ENCODE measurements at regions not wholly inside any gene's neighbourhood (a gene's known extent, or its start where the extent isn't known, plus 50 kb on each side); places are given as distances from the start of the nearest gene placed in this dataset.

DNA sequence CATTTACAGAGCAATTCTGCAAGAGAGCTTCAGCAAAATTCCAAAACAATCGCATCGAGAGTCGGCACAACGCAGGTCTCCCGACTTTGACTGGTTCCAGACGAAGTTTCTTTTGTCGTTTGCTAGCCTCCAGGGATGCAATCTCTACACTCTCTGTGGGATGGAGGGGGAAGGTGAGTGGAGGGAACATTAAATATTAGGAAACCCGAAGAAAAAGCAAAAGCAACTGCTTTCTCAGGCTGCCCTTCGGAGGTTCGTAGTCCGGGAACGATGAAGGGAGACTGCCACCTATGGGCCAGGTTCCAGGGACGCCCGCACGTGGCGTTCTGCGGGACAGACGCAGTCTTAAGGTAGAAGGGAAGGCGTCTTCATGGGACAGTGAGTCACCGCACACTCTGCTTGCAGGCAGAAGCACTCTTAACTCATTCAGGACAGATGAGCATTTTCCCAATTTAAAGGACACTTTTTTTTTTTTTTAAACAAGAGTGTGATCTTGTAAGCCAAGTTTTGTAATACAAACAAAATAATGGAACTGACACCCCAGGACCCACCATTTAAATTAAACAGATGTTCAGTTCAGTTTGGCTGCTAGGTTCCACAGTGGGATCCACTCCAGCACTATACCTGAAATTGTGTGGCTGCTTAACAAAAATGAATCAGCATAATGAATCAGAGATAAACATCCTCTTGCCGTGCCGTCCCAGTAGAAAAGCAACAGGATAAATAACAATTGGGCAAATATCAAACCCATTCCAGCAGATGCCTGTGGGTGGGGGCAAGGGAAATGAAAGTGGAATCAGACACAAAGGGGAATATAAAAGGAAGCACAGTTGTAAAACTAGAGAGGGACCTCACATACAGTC is 65.8 kb upstream of the ARMC2 start:
- TF ChIP-seq, protein P1, sequence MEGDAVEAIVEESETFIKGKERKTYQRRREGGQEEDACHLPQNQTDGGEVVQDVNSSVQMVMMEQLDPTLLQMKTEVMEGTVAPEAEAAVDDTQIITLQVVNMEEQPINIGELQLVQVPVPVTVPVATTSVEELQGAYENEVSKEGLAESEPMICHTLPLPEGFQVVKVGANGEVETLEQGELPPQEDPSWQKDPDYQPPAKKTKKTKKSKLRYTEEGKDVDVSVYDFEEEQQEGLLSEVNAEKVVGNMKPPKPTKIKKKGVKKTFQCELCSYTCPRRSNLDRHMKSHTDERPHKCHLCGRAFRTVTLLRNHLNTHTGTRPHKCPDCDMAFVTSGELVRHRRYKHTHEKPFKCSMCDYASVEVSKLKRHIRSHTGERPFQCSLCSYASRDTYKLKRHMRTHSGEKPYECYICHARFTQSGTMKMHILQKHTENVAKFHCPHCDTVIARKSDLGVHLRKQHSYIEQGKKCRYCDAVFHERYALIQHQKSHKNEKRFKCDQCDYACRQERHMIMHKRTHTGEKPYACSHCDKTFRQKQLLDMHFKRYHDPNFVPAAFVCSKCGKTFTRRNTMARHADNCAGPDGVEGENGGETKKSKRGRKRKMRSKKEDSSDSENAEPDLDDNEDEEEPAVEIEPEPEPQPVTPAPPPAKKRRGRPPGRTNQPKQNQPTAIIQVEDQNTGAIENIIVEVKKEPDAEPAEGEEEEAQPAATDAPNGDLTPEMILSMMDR (conservative IDR thresholded peaks at IDR 0.05; ENCODE audit: low read depth in 2 of 2): peak; percentile 96 to 98
- TF ChIP-seq, protein P2, sequence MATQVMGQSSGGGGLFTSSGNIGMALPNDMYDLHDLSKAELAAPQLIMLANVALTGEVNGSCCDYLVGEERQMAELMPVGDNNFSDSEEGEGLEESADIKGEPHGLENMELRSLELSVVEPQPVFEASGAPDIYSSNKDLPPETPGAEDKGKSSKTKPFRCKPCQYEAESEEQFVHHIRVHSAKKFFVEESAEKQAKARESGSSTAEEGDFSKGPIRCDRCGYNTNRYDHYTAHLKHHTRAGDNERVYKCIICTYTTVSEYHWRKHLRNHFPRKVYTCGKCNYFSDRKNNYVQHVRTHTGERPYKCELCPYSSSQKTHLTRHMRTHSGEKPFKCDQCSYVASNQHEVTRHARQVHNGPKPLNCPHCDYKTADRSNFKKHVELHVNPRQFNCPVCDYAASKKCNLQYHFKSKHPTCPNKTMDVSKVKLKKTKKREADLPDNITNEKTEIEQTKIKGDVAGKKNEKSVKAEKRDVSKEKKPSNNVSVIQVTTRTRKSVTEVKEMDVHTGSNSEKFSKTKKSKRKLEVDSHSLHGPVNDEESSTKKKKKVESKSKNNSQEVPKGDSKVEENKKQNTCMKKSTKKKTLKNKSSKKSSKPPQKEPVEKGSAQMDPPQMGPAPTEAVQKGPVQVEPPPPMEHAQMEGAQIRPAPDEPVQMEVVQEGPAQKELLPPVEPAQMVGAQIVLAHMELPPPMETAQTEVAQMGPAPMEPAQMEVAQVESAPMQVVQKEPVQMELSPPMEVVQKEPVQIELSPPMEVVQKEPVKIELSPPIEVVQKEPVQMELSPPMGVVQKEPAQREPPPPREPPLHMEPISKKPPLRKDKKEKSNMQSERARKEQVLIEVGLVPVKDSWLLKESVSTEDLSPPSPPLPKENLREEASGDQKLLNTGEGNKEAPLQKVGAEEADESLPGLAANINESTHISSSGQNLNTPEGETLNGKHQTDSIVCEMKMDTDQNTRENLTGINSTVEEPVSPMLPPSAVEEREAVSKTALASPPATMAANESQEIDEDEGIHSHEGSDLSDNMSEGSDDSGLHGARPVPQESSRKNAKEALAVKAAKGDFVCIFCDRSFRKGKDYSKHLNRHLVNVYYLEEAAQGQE (IDR thresholded peaks at IDR 0.05; ENCODE audit: unreplicated experiment): no peak
- TF ChIP-seq EZH2phosphoT487 (IDR thresholded peaks at IDR 0.05; ENCODE audit: unreplicated experiment) (no peak), JUNB (IDR thresholded peaks at IDR 0.05; ENCODE audit: unreplicated experiment) (no peak), EZH2 (IDR thresholded peaks at IDR 0.05; ENCODE audit: low read depth, unreplicated experiment) (no peak), POLR2AphosphoS5 (IDR thresholded peaks at IDR 0.05; ENCODE audit: low read depth) (no peak), CREB1 (CRISPR knock-in tag; IDR thresholded peaks at IDR 0.05; ENCODE audit: low read depth) (no peak)
- TF ChIP-seq, protein P3, sequence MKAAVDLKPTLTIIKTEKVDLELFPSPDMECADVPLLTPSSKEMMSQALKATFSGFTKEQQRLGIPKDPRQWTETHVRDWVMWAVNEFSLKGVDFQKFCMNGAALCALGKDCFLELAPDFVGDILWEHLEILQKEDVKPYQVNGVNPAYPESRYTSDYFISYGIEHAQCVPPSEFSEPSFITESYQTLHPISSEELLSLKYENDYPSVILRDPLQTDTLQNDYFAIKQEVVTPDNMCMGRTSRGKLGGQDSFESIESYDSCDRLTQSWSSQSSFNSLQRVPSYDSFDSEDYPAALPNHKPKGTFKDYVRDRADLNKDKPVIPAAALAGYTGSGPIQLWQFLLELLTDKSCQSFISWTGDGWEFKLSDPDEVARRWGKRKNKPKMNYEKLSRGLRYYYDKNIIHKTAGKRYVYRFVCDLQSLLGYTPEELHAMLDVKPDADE (IDR thresholded peaks at IDR 0.05): no peak

Data from GM23338 (cell line).